ENCODE measurements at regions not wholly inside any gene's neighbourhood (a gene's known extent, or its start where the extent isn't known, plus 50 kb on each side); places are given as distances from the start of the nearest gene placed in this dataset.

- FAIRE-seq (no peak), DNase-seq (ENCODE audit: insufficient read length, low spot score) (no peak)
- TF ChIP-seq POLR2A (IDR thresholded peaks at IDR 0.05; ENCODE audit: low read depth, low read length) (no peak), SPI1 (IDR thresholded peaks at IDR 0.05; ENCODE audit: low read depth, low read length) (no peak), POLR2AphosphoS5 (IDR thresholded peaks at IDR 0.05; ENCODE audit: low read depth, low read length) (no peak), POU2F2 (IDR thresholded peaks at IDR 0.05; ENCODE audit: low read depth, low read length) (no peak), TAF1 (IDR thresholded peaks at IDR 0.05; ENCODE audit: low read depth, low read length) (no peak), PAX5 (IDR thresholded peaks at IDR 0.05; ENCODE audit: insufficient read depth, low read length, severe bottlenecking) (no peak)
Measured at GRCh38 chr20:57803508-57804005, 93.7 kb upstream of the PMEPA1 start.

- DNase-seq (ENCODE audit: insufficient read length, low spot score) (no peak), FAIRE-seq (no peak)
- no peak for TF ChIP-seq SPI1 (IDR thresholded peaks at IDR 0.05; ENCODE audit: low read depth, low read length)
- no peak for TF ChIP-seq POLR2AphosphoS5 (IDR thresholded peaks at IDR 0.05; ENCODE audit: low read depth, low read length)
- TF ChIP-seq PAX5 (IDR thresholded peaks at IDR 0.05; ENCODE audit: insufficient read depth, low read length, severe bottlenecking): no peak
- no peak for TF ChIP-seq POLR2A (IDR thresholded peaks at IDR 0.05; ENCODE audit: low read depth, low read length)
- no peak for TF ChIP-seq POU2F2 (IDR thresholded peaks at IDR 0.05; ENCODE audit: low read depth, low read length)
- no peak for TF ChIP-seq TAF1 (IDR thresholded peaks at IDR 0.05; ENCODE audit: low read depth, low read length)
Measured at GRCh38 chr20:57802765-57803507, 93.1 kb upstream of the PMEPA1 start.

DNA sequence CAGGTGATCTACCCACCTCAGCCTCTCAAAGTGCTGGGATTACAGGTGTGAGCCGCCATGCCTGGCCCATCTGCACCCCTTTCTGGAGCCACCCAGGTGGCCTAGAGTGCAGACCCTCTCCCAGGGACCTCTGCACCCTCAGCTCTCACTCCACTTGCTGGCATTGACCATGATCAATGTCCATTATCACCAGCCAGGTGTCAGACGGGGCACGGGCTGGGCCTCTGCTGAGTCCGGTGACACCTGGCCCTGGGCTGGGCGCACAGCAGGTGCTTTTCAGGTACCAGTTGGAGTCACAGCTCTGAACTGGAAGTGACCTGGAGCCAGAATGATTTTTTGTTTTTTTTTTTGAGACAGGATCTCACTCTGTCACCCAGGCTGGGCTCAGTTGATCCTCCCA is 91.8 kb upstream of the PMEPA1 start:
- TF ChIP-seq SPI1 (IDR thresholded peaks at IDR 0.05; ENCODE audit: low read depth, low read length): no peak
- TF ChIP-seq TAF1 (IDR thresholded peaks at IDR 0.05; ENCODE audit: low read depth, low read length): no peak
- no peak for TF ChIP-seq PAX5 (IDR thresholded peaks at IDR 0.05; ENCODE audit: insufficient read depth, low read length, severe bottlenecking)
- no peak for TF ChIP-seq POLR2A (IDR thresholded peaks at IDR 0.05; ENCODE audit: low read depth, low read length)
- no peak for TF ChIP-seq POU2F2 (IDR thresholded peaks at IDR 0.05; ENCODE audit: low read depth, low read length)
- TF ChIP-seq POLR2AphosphoS5 (IDR thresholded peaks at IDR 0.05; ENCODE audit: low read depth, low read length): no peak
- DNase-seq (ENCODE audit: insufficient read length, low spot score) (no peak), FAIRE-seq (no peak)

- TF ChIP-seq SPI1 (IDR thresholded peaks at IDR 0.05; ENCODE audit: low read depth, low read length) (no peak), PAX5 (IDR thresholded peaks at IDR 0.05; ENCODE audit: insufficient read depth, low read length, severe bottlenecking) (no peak), TAF1 (IDR thresholded peaks at IDR 0.05; ENCODE audit: low read depth, low read length) (no peak), POU2F2 (IDR thresholded peaks at IDR 0.05; ENCODE audit: low read depth, low read length) (no peak)
- no peak for FAIRE-seq
- no peak for DNase-seq (ENCODE audit: insufficient read length, low spot score)
Measured at GRCh38 chr20:57800791-57801430, 91.1 kb upstream of the PMEPA1 start.

- TF ChIP-seq PAX5 (IDR thresholded peaks at IDR 0.05; ENCODE audit: insufficient read depth, low read length, severe bottlenecking): no peak
- no peak for TF ChIP-seq SPI1 (IDR thresholded peaks at IDR 0.05; ENCODE audit: low read depth, low read length)
- no peak for TF ChIP-seq POLR2AphosphoS5 (IDR thresholded peaks at IDR 0.05; ENCODE audit: low read depth, low read length)
- TF ChIP-seq POLR2A (IDR thresholded peaks at IDR 0.05; ENCODE audit: low read depth, low read length): no peak
- no peak for DNase-seq (ENCODE audit: insufficient read length, low spot score)
- FAIRE-seq: no peak
Measured at GRCh38 chr20:57797401-57797800, 87.6 kb upstream of the PMEPA1 start.

GRCh38 chr20:57795977-57796560 is 86.3 kb upstream of the PMEPA1 start:
- no peak for TF ChIP-seq POLR2AphosphoS5 (IDR thresholded peaks at IDR 0.05; ENCODE audit: low read depth, low read length)
- FAIRE-seq: no peak
- DNase-seq (ENCODE audit: insufficient read length, low spot score): no peak

GRCh38 chr20:57795342-57795697 is 85.5 kb upstream of the PMEPA1 start:
- TF ChIP-seq POU2F2 (IDR thresholded peaks at IDR 0.05; ENCODE audit: low read depth, low read length): no peak
- no peak for TF ChIP-seq SPI1 (IDR thresholded peaks at IDR 0.05; ENCODE audit: low read depth, low read length)
- TF ChIP-seq TAF1 (IDR thresholded peaks at IDR 0.05; ENCODE audit: low read depth, low read length): no peak
- TF ChIP-seq POLR2A (IDR thresholded peaks at IDR 0.05; ENCODE audit: low read depth, low read length): no peak
- TF ChIP-seq PAX5 (IDR thresholded peaks at IDR 0.05; ENCODE audit: insufficient read depth, low read length, severe bottlenecking): no peak
- no peak for TF ChIP-seq POLR2AphosphoS5 (IDR thresholded peaks at IDR 0.05; ENCODE audit: low read depth, low read length)
- DNase-seq (ENCODE audit: insufficient read length, low spot score) (no peak), FAIRE-seq (no peak)

DNA sequence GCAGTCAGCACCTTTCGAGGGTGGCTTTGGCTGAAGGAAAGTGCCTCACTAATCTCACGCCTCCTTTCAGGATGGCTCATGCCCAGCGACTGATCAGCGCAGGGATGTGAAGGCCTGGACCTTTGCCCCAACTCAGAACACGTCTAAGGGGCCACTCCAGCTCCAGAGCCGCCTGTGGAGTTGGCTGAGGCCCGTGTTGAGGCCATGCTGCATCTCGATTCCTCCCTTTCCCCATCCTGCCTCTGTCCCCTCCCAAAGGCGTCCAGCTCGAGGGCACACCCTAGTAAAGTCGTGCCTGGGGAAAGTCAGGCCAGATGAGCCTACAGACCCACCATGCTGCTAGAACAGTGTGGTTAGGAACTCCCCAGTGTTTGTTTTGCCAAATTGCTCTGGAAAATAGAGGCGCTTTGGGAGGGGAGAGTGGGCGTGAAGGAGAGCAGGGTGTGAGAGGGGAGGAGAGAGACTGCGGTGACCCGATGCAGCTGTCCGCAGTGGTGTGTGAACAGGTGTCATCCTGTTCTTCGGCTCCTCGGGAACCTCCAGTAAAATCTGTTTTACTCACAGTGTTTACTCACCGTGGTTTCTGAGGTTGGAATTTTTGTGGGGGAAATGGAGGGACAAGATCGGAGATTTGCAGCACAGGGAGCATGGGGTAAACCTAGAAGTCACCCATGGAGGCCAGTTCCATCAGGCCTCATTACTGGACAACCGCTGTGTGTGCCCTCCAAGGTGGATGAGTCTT is 85.0 kb upstream of the PMEPA1 start:
- FAIRE-seq: no peak
- DNase-seq (ENCODE audit: insufficient read length, low spot score): no peak
- TF ChIP-seq TAF1 (IDR thresholded peaks at IDR 0.05; ENCODE audit: low read depth, low read length): no peak
- TF ChIP-seq SPI1 (IDR thresholded peaks at IDR 0.05; ENCODE audit: low read depth, low read length): no peak
- TF ChIP-seq POLR2A (IDR thresholded peaks at IDR 0.05; ENCODE audit: low read depth, low read length): no peak
- TF ChIP-seq POLR2AphosphoS5 (IDR thresholded peaks at IDR 0.05; ENCODE audit: low read depth, low read length): no peak
- TF ChIP-seq PAX5 (IDR thresholded peaks at IDR 0.05; ENCODE audit: insufficient read depth, low read length, severe bottlenecking): no peak
- no peak for TF ChIP-seq POU2F2 (IDR thresholded peaks at IDR 0.05; ENCODE audit: low read depth, low read length)

DNA sequence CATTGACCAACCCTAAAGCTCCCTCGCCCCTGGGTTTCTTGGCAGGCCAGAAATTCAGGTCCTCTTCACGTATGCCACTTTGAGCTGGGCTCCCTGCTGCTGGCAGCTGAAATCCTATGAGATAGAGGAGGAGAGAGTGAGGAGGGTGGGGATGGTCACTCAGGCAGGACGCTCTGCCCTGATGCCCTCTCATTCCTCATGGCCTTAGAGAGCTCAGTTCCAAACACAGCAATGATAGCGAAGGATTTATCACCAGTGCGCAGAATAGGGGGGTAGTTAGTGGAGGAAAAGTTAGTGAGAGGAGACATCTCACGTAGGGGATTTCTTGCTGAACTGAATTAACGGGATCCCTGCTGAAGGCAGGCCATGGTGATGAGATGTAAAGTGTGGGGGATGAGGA is 84.2 kb upstream of the PMEPA1 start:
- FAIRE-seq (no peak), DNase-seq (ENCODE audit: insufficient read length, low spot score) (no peak)
- TF ChIP-seq PAX5 (IDR thresholded peaks at IDR 0.05; ENCODE audit: insufficient read depth, low read length, severe bottlenecking) (no peak), POLR2AphosphoS5 (IDR thresholded peaks at IDR 0.05; ENCODE audit: low read depth, low read length) (no peak), POU2F2 (IDR thresholded peaks at IDR 0.05; ENCODE audit: low read depth, low read length) (no peak), TAF1 (IDR thresholded peaks at IDR 0.05; ENCODE audit: low read depth, low read length) (no peak), SPI1 (IDR thresholded peaks at IDR 0.05; ENCODE audit: low read depth, low read length) (no peak), POLR2A (IDR thresholded peaks at IDR 0.05; ENCODE audit: low read depth, low read length) (no peak)

Data from GM12891 (cell line).